Activated naive CD4-positive, alpha-beta T cell treated with anti-CD3 and anti-CD28 coated beads, Interleukin-2, amount 50 U/mL, for 72 hours (primary cell): ENCODE measurements at regions not wholly inside any gene's neighbourhood (a gene's known extent, or its start where the extent isn't known, plus 50 kb on each side); places are given as distances from the start of the nearest gene placed in this dataset.

Experiments
- ATAC-seq, 2 donors: fragments of 150-1000 bp; cut with Tn5 transposase; 2 replicates each; pipeline ENCODE4 v1.10.0; 2021; ENCODE audit warnings: mild to moderate bottlenecking in 2 of 2, moderate library complexity in 2 of 2
- DNase-seq, 2 donors: peaks; one replicate each; pipeline ENCODE4 v3.0.0; 2021 to 2022; ENCODE audit warnings: low spot score in 2 of 2
- H3K27ac Mint-ChIP-seq, 2 donors: one replicate each; pipeline ENCODE4 v1.8.0; 2022; ENCODE audit warnings: mild to moderate bottlenecking in 2 of 2, mixed read lengths in 2 of 2
- H3K36me3 Mint-ChIP-seq, 2 donors: one replicate each; pipeline ENCODE4 v1.8.0; 2022; ENCODE audit warnings: mixed read lengths in 2 of 2
- H3K9me3 Mint-ChIP-seq, 2 donors: one replicate each; pipeline ENCODE4 v1.8.0; 2022; ENCODE audit warnings: mixed read lengths in 2 of 2

GRCh38 chr16:85436636-85437165 is 176.4 kb upstream of the GSE1 start:
- Mint-ChIP-seq H3K27ac (no peak overlapping the region), H3K9me3 (no peaks in the 10 kb centered on the region), H3K36me3 (no peaks in the 10 kb centered on the region)
- ATAC-seq (no peak), DNase-seq (no peak)

- H3K9me3 Mint-ChIP-seq = no peaks in the 10 kb centered on the region
- DNase-seq (no peak), ATAC-seq (no peak)
- peak overlapping the region in 1 of 2 donors; percentile 60 for H3K27ac Mint-ChIP-seq
- H3K36me3 Mint-ChIP-seq = no peaks in the 10 kb centered on the region
These were observed 175.7 kb upstream of the GSE1 start for GRCh38 chr16:85437166-85438052.

GRCh38 chr16:85438981-85439685 is 174.0 kb upstream of the GSE1 start:
- DNase-seq (no peak), ATAC-seq (no peak)
- no peaks in the 10 kb centered on the region for H3K36me3 Mint-ChIP-seq

GRCh38 chr16:85440744-85441143 is 172.4 kb upstream of the GSE1 start:
- H3K9me3 Mint-ChIP-seq = no peaks in the 10 kb centered on the region
- no peak overlapping the region for H3K27ac Mint-ChIP-seq
- no peaks in the 10 kb centered on the region for H3K36me3 Mint-ChIP-seq
- ATAC-seq (no peak), DNase-seq (no peak)

More at GRCh38 chr16:85438981-85439685, 174.0 kb upstream of the GSE1 start:
- no peaks in the 10 kb centered on the region for H3K9me3 Mint-ChIP-seq
- H3K27ac Mint-ChIP-seq = no peak overlapping the region

GRCh38 chr16:85441189-85441889 is 171.8 kb upstream of the GSE1 start:
- H3K36me3 Mint-ChIP-seq = no peaks in the 10 kb centered on the region
- no peak overlapping the region for H3K27ac Mint-ChIP-seq
- no peak for DNase-seq
- no peaks in the 10 kb centered on the region for H3K9me3 Mint-ChIP-seq
- ATAC-seq = no peak

GRCh38 chr16:85441890-85442670 is 171.0 kb upstream of the GSE1 start:
- Mint-ChIP-seq H3K9me3 (no peaks in the 10 kb centered on the region), H3K36me3 (no peaks in the 10 kb centered on the region), H3K27ac (peak overlapping the region in 1 of 2 donors; percentile 60)
- DNase-seq (no peak), ATAC-seq (no peak)

- Mint-ChIP-seq H3K27ac (no peak overlapping the region), H3K9me3 (no peaks in the 10 kb centered on the region), H3K36me3 (no peaks in the 10 kb centered on the region)
- no peak for DNase-seq
- no peak for ATAC-seq
These were observed 170.0 kb upstream of the GSE1 start for GRCh38 chr16:85443116-85443515.

- Mint-ChIP-seq H3K27ac (no peak overlapping the region), H3K36me3 (no peaks in the 10 kb centered on the region), H3K9me3 (no peaks in the 10 kb centered on the region)
- ATAC-seq (no peak), DNase-seq (no peak)
These were observed 169.6 kb upstream of the GSE1 start for GRCh38 chr16:85443531-85443930.

- DNase-seq (no peak), ATAC-seq (no peak)
- Mint-ChIP-seq H3K36me3 (no peaks in the 10 kb centered on the region), H3K27ac (no peak overlapping the region), H3K9me3 (no peaks in the 10 kb centered on the region)
These were observed 167.9 kb upstream of the GSE1 start for GRCh38 chr16:85445064-85445778.

- no peaks in the 10 kb centered on the region for H3K36me3 Mint-ChIP-seq
- ATAC-seq = no peak
- no peak overlapping the region for H3K27ac Mint-ChIP-seq
- no peaks in the 10 kb centered on the region for H3K9me3 Mint-ChIP-seq
- no peak for DNase-seq
These were observed 167.3 kb upstream of the GSE1 start for GRCh38 chr16:85445779-85446222.

GRCh38 chr16:85446951-85447692 is 166.0 kb upstream of the GSE1 start:
- ATAC-seq (no peak), DNase-seq (no peak)
- Mint-ChIP-seq H3K27ac (peak overlapping the region in 1 of 2 donors; percentile 5), H3K9me3 (no peaks in the 10 kb centered on the region), H3K36me3 (no peaks in the 10 kb centered on the region)

- ATAC-seq (no peak), DNase-seq (no peak)
- H3K9me3 Mint-ChIP-seq = no peaks in the 10 kb centered on the region
- H3K27ac Mint-ChIP-seq = peak overlapping the region in 1 of 2 donors; percentile 5
- no peaks in the 10 kb centered on the region for H3K36me3 Mint-ChIP-seq
These were observed 165.3 kb upstream of the GSE1 start for GRCh38 chr16:85447693-85448313.

- H3K9me3 Mint-ChIP-seq = no peaks in the 10 kb centered on the region
- H3K36me3 Mint-ChIP-seq = no peaks in the 10 kb centered on the region
- ATAC-seq (peak; percentile 36 to 57), DNase-seq (no peak)
- H3K27ac Mint-ChIP-seq = no peak overlapping the region
These were observed 164.4 kb upstream of the GSE1 start for GRCh38 chr16:85448557-85449190.

- Mint-ChIP-seq H3K36me3 (no peaks in the 10 kb centered on the region), H3K27ac (no peak overlapping the region), H3K9me3 (no peaks in the 10 kb centered on the region)
- DNase-seq (no peak), ATAC-seq (peak; percentile 7 to 8)
These were observed 163.8 kb upstream of the GSE1 start for GRCh38 chr16:85449191-85449884.
